ENCODE measurements at regions not wholly inside any gene's neighbourhood (a gene's known extent, or its start where the extent isn't known, plus 50 kb on each side); places are given as distances from the start of the nearest gene placed in this dataset.

- no peak for TF ChIP-seq CTCF (IDR thresholded peaks at IDR 0.05)
Measured at GRCh38 chr6:68313911-68314310, 321.2 kb upstream of the ADGRB3 start.

GRCh38 chr6:68307301-68307700 is 327.8 kb upstream of the ADGRB3 start:
- Histone ChIP-seq H3K4me1 (no peaks in the 10 kb centered on the region), H3K36me3 (no peaks in the 10 kb centered on the region), H3K27ac (no peak overlapping the region), H3K27me3 (no peaks in the 10 kb centered on the region), H3K9me3 (no peaks in the 10 kb centered on the region), H3K4me3 (no peak overlapping the region)
- no peak for TF ChIP-seq CTCF (IDR thresholded peaks at IDR 0.05)
- WGBS, 2 donors = 28 to 32% methylated on average over 1 of the region's 1 CpG
- ATAC-seq = no peak
- DNase-seq = no peak
- intact Hi-C loops (cut with DNase I) = no loop called here
- no peak for FAIRE-seq

More at GRCh38 chr6:68313911-68314310, 321.2 kb upstream of the ADGRB3 start:
- no peaks in the 10 kb centered on the region for H3K4me1 ChIP-seq
- H3K4me3 ChIP-seq = no peak overlapping the region
- no peak overlapping the region for H3K27ac ChIP-seq
- H3K27me3 ChIP-seq = no peaks in the 10 kb centered on the region
- H3K9me3 ChIP-seq = no peaks in the 10 kb centered on the region
- no peak for ATAC-seq
- WGBS, 2 donors = 32 to 33% methylated on average over 1 of the region's 1 CpG
- intact Hi-C loops (cut with DNase I) = no loop called here
- no peaks in the 10 kb centered on the region for H3K36me3 ChIP-seq
- DNase-seq = no peak
- peak; percentile 20 for FAIRE-seq

- DNase-seq (no peak), ATAC-seq (no peak), FAIRE-seq (no peak)
- TF ChIP-seq CTCF (IDR thresholded peaks at IDR 0.05) = no peak
- intact Hi-C loops (cut with DNase I) = no loop called here
- Histone ChIP-seq H3K9me3 (no peaks in the 10 kb centered on the region), H3K4me1 (no peaks in the 10 kb centered on the region), H3K27ac (no peak overlapping the region), H3K4me3 (no peak overlapping the region), H3K36me3 (no peaks in the 10 kb centered on the region), H3K27me3 (no peaks in the 10 kb centered on the region)
Measured at GRCh38 chr6:68296126-68296525, 339.0 kb upstream of the ADGRB3 start.

GRCh38 chr6:68282646-68283045 is 352.4 kb upstream of the ADGRB3 start:
- Histone ChIP-seq H3K4me3 (no peak overlapping the region), H3K4me1 (no peaks in the 10 kb centered on the region), H3K9me3 (no peaks in the 10 kb centered on the region), H3K27ac (no peak overlapping the region), H3K36me3 (no peaks in the 10 kb centered on the region), H3K27me3 (no peaks in the 10 kb centered on the region)
- no peak for ATAC-seq
- no peak for DNase-seq
- WGBS, 2 donors = 0 to 39% methylated on average over 1 of the region's 1 CpG
- FAIRE-seq = no peak
- no peak for TF ChIP-seq CTCF (IDR thresholded peaks at IDR 0.05)
- intact Hi-C loops (cut with DNase I) = no loop called here

- intact Hi-C loops (cut with DNase I) = no loop called here
- Histone ChIP-seq H3K36me3 (no peaks in the 10 kb centered on the region), H3K27me3 (no peaks in the 10 kb centered on the region), H3K4me1 (no peaks in the 10 kb centered on the region), H3K4me3 (no peak overlapping the region), H3K9me3 (no peaks in the 10 kb centered on the region), H3K27ac (no peak overlapping the region)
- no peak for TF ChIP-seq CTCF (IDR thresholded peaks at IDR 0.05)
- ATAC-seq = no peak
- no peak for FAIRE-seq
- DNase-seq = no peak
- WGBS, 2 donors = 59 to 73% methylated on average over 3 of the region's 3 CpGs
Measured at GRCh38 chr6:68279793-68280557, 355.1 kb upstream of the ADGRB3 start.

All from pancreas (tissue), 10 donors.